ENCODE measurements at regions not wholly inside any gene's neighbourhood (a gene's known extent, or its start where the extent isn't known, plus 50 kb on each side); places are given as distances from the start of the nearest gene placed in this dataset.

GRCh38 chr2:118738524-118739308, 108.7 kb downstream of the EN1 start:
- no peak for DNase-seq (ENCODE audit: low read depth in 2 of 2)

DNA sequence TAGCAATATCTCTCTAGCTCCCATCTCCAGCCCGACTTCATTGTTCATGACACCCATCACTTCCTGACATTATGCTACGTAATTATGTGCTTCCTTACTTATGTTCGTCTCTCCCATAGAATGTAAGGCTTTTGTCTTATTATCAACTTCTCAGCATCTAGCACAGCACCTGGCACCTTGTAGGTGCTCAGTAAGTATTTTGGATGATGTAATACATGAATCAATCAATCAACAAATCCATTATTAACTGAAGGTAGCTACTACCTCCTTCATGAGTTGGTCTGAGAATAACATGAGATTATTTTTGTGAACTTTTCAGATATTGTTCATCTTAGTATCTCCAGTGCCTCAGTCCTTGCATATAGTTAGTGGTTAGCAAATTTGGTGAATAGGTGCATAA, 109.3 kb downstream of the EN1 start:
- DNase-seq (ENCODE audit: low read depth in 2 of 2), result no peak

DNA sequence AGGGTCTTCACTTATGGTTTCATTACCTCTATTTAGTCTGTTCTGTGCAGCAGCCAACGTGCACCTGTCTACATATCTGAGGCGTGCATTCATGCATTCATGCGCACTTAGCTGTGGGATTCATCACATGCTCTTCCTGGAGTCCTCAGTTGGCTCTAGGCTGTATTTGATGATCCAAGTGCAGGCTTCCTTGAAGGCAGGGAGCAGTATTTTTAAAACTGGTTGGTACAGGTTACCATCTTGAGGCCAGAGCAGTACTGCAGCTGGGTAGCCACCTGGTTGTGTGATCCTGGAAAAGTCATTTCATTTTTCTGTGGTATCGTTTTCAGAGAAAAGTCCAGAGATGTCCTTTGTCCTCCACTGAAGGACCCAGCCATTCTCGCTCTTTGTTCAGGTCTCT, 109.8 kb downstream of the EN1 start:
- DNase-seq (ENCODE audit: low read depth in 2 of 2), result no peak

DNA sequence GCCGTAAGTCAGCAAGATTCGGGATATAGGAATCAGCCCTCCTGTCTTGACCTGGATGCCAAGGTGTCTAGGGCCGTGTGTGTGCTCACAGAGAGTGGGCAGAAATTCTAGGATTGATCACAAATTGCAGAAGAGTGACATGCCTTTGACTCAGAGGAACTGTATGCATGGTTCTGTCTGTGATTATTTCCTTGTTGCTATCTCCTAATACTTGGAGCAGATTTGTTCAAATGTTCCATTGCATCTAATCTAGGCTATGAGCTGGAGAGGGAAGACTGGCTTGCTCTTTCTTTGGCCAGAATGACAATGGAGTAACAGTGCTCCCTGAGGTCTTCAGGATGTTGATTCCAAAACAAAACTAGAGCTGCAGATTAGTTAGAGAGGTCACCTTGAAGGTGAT, 115.0 kb downstream of the EN1 start:
- DNase-seq (ENCODE audit: low read depth in 2 of 2), result no peak

DNA sequence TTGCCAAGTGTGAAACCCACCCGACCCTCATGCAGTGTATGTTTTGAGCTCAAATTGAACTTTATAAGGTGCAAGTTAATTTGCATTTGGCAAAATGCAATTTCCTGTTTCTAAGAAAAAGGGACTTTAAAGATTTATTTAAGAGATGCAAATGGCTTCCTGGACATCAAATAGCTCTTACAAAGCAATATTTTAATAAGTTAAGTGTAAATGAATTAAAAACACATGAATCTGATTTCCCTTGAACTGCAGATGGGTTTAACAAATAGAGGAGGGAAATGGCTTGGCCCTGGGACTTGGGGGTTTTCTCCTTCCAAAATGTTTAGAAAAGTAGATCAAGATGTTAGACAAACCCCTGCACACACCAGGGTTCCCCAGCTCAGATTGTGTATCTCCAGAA, 116.0 kb downstream of the EN1 start:
- DNase-seq (ENCODE audit: low read depth in 2 of 2), result no peak

DNA sequence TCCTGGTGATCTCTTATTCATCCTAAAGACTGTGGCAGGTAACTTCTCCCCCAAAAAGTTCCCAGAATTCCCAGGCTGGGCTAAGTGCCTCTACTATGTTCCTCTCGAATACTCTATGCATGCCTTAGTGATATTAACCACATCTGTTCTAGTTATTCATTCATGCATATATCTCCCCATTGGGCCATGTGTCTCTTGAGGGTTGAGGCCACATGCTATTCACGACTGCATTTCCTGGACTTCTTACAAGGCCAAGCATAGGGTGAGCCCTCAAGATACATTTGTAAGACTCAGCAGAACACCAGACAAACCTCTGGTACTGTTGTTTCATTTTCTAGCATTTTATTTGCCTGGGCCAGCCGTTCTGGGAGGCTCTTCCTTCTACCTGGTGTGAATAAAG, 117.0 kb downstream of the EN1 start:
- no peak for DNase-seq (ENCODE audit: low read depth in 2 of 2)

DNA sequence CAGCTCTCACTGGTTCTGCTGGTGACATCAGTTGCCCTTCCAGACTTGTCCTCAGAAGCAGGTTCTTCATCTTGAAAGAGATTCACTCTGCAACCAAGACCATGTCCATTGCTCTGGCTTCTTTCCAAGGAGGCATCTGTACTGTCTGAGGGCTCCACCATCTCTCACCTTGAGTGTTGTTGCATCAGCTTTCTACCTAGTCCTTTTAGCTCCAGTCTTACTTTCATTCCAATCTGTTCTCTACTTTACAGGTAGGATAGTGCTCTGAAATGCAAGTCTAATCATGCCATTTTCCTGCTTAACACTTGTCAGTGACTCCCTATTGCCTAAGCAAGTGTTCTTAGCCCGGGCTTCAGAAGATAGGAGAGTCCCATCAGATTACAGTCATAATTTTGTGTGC, 117.7 kb downstream of the EN1 start:
- no peak for DNase-seq (ENCODE audit: low read depth in 2 of 2)

GRCh38 chr2:118728984-118729383, 118.5 kb downstream of the EN1 start:
- no peak for DNase-seq (ENCODE audit: low read depth in 2 of 2)

DNA sequence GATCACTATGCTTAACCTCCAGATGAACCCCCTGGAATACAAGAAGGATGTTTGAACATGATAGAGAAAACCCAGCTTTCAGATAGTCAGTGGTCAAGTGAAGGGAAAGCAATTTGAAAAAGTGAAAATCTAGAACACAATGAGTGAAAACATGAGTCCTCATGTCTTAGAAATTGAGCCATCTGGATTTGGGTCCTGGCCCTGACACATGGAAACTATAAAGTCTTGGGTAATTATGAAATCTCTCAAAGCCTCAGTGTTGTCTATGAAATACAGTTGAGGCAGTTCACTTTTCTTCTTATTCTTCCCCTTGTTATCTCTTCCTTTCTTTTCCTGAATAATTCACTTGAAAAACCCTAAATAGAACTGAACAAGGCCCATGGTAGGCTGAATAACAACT, 120.6 kb downstream of the EN1 start:
- DNase-seq (ENCODE audit: low read depth in 2 of 2), result no peak

DNA sequence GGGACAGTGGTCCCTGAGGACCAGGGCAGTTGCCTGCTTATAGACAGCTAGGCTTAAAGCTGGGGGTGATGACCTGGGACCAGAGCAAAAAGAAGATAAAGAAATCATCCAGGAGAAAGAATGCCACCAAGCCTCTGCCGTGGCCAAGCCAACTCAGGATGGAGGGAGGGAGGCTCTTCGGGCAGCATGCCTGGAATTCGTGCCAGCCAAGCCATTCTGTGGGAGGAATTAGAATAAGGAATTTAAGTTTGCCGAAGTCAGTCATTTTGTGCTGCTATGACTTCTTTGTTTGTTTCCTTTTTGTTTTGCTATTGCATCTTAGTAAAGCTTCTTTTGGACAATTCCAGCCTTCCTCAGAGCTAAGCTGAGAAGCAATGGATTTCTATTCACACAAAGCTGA, 124.1 kb downstream of the EN1 start:
- no peak for DNase-seq (ENCODE audit: low read depth in 2 of 2)

DNA sequence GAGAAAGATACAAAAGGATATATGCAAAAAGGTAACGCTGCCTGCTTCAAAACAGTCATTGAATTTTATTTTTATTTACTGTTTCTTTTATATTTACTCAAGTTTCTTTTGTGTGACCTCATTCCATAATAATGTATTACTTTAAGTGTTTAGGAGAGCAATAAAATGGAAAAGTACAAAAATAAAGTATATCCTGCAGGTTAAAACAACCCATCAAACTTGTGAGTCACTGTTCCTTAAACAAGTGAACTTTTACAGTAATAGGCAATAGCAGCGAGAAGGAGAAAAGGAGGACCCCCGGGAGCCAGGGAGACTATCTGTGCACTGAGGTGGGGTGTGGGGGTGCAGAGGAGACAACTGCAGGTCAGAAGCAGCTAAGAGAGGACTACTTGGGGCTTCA, 124.5 kb downstream of the EN1 start:
- no peak for DNase-seq (ENCODE audit: low read depth in 2 of 2)

- DNase-seq (ENCODE audit: low read depth in 2 of 2), result no peak
Observed at GRCh38 chr2:118721817-118722551, 125.5 kb downstream of the EN1 start.

DNA sequence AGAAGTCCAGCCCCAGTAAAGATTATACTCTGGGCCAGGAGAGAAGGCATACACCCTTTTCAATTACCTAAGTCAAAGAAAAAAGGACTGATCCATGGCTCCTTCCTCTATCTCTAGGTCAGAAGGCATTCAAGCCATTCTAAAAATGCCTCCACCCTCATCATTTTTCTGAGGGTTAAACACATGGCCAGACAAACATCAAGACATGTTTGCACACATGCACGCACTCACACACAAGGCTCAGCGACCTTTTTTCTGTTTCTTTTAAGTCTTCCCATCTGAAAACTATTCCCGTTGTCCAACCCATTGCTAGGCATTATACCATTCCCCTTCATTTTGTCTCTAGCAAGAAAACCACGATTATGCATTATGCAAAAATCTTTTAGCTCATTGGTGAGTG, 126.6 kb downstream of the EN1 start:
- no peak for DNase-seq (ENCODE audit: low read depth in 2 of 2)

GRCh38 chr2:118718921-118719320, 128.5 kb downstream of the EN1 start:
- no peak for DNase-seq (ENCODE audit: low read depth in 2 of 2)

DNA sequence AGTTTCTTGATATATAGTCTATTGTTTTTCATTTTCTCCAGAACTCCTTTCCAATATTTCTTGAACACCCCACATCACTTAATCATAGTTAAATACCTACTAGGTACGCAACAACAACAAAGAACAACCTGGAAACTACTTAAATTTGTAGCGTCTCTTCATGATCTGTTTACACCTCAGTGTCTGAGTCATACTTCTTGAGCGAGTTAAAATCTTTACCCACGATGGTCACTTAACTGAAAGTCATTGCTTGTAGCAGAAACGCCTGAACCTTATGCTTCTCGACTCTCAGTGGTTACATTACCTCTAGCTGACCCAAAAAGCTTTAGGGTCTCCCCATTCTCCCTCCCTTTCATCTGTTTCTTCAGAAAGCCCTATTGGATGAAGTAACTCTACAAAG, 131.3 kb downstream of the EN1 start:
- no peak for DNase-seq (ENCODE audit: low read depth in 2 of 2)

DNA sequence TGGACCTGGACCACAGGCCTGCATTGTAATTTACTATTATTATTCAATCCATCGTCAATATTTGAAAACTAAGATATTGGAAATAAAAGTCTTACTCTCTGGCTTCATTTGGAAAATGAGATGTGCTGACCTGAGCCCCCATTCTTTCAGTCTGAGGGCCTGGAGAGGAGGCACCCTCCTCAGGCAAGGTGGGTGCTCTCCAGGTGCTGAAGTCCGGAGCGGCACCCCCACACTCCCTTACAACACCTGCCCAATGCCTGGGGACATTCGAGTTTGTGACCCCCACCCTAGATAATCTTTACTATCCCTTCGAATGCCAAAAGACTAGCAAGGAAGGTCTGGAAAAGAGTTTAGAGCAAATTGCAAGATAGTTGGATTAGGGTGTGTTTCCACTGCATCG, 133.3 kb downstream of the EN1 start:
- DNase-seq (ENCODE audit: low read depth in 2 of 2), result no peak

DNA sequence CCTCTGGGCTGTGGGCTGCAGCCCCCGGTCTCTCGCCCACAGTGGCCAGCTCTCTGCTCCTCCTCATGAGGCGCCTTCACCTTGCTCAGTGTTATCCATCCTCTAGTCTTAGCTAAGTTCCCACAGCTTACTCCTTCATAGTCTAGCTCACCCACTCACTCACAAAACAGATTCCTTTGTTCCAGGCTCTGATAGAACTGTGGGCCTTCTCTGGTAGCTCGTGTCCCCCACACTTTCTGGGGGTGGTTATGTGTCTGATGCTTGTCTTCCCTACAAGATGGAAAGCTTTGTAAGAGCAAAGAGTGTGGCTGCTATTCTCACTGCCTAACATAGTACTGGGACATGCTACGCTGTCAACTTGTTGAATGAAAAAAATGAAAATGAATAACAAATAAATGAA, 135.8 kb downstream of the EN1 start:
- DNase-seq (ENCODE audit: low read depth in 2 of 2), result no peak

DNA sequence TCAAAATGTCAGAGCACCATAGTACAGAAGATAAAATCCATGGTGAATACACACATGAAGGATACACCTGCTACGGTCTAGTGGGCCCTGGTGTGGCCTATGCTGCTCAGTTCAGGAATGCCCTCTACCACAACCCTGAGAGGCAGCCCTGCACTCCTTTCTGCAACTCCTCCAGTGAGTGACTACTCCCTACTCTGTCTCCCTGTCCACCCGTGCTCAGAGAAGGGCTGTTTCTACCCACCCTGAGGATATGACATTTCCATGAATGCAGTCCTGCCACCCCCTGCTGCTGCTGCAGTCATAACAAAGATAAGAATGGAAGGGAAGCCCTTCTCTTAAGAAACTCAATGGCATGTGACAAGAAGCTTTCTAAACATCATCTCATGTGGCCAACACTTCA, 137.0 kb downstream of the EN1 start:
- DNase-seq (ENCODE audit: low read depth in 2 of 2), result no peak

GRCh38 chr2:118709786-118710185, 137.7 kb downstream of the EN1 start:
- no peak for DNase-seq (ENCODE audit: low read depth in 2 of 2)

GRCh38 chr2:118706844-118707243, 140.6 kb downstream of the EN1 start:
- no peak for DNase-seq (ENCODE audit: low read depth in 2 of 2)

- no peak for DNase-seq (ENCODE audit: low read depth in 2 of 2)
Observed at GRCh38 chr2:118706371-118706770, 141.1 kb downstream of the EN1 start.

DNA sequence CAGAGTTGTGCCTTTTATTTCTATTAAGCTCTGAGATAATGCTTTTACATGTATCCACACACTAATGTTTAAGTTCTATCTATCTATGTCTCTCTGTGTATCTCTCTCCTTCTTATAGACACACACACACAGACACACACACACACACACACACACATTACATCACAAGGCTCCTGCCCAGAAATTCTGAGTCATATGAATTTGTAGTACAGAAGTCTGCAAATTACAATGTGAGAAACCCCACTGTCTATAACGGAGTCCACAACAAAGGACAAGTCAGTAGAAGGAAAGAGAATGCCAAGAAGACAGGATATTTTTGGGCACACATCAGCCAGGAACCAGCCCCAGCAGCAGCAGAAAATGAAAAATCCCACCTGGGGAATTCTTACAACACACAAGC, 142.4 kb downstream of the EN1 start:
- DNase-seq (ENCODE audit: low read depth in 2 of 2), result no peak

DNA sequence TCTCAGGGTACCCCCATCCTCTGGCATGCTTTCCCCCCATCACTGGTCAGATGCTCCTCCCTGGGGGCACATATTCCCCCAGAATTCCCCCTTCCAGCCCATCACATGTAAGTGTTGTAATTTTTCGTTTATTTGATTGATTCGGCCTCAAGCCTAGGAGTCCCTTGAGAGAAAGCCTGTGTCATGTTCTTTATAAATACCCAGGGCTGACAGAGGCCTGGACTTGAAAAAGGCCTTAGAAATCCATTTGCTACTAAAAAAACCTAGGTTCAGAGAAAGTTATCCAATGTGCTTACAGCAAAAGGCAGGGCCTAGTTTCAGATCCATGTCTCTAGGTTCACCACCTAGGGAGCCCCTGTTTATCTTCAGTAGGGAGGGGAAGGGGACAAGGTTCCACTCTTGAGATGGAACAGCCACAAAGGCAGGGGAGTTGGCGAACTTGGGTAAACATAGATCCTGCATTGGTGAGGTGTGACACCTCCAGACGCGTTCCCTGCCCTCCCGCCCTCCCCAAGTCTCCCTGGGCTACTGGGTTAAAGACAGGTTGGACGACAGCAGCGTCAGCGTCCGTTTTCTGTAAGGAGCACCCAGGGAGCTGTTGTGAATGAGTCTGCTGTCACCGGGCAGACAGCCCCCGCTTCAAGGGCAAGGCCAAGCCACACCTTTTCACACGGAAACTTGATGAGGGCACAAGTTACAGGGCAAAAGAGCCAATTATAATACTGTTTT, 147.8 kb downstream of the EN1 start:
- no peak for DNase-seq (ENCODE audit: low read depth in 2 of 2)

All from stimulated activated CD4-positive, alpha-beta T cell treated with anti-CD3 and anti-CD28 coated beads, Interleukin-1b, Interleukin-23, amount 100 ng/mL, for 4 hours (primary cell).